IMR-90 (cell line): ENCODE measurements at regions not wholly inside any gene's neighbourhood (a gene's known extent, or its start where the extent isn't known, plus 50 kb on each side); places are given as distances from the start of the nearest gene placed in this dataset.

Experiments used
- ATAC-seq: fragments of 200-7000 bp; cut with Tn5 transposase; 2 replicates; pipeline ENCODE4 v1.9.1; 2020; ENCODE audit warnings: low read depth, mild to moderate bottlenecking, moderate library complexity
- BruUV-seq: library from RNA; stranded (reverse); fragments of 400-500 nt; replicated peaks from 2 replicates; lab custom pipeline; 2021; lab: Mats Ljungman, UMichigan
- CTCF ChIA-PET: fragments of 300-600 bp; formaldehyde crosslinking; extraction: SDS; loops from one replicate; lab custom pipeline; 2021; ENCODE audit warnings: antibody characterized with exemption; lab: Yijun Ruan, JAX
- POLR2A ChIA-PET: fragments of 300-600 bp; sonication (Branson Sonifier 250); formaldehyde crosslinking; loops from one replicate; lab custom pipeline; 2022; ENCODE audit warnings: antibody characterized with exemption; ENCODE audit not compliant: unreplicated experiment; lab: Charles Lee
- DNase-seq: peaks from one replicate; pipeline ENCODE4 v3.0.0; 2013
- H2AFZ ChIP-seq: replicated peaks from 2 replicates; pipeline ENCODE3; 2013; ENCODE audit warnings: low read length, mild to moderate bottlenecking; ENCODE audit not compliant: poor library complexity
- H2AK5ac ChIP-seq: 2 replicates; pipeline ENCODE4 v1.6.1; 2013; ENCODE audit warnings: low read depth, low read length, inconsistent platforms
- H2AK9ac ChIP-seq: replicated peaks from 2 replicates; pipeline ENCODE3; 2013; ENCODE audit warnings: mild to moderate bottlenecking, low read depth, low read length, moderate library complexity; ENCODE audit not compliant: poor library complexity
- H2BK120ac ChIP-seq: 2 replicates; pipeline ENCODE4 v1.6.1; 2013; ENCODE audit warnings: low read depth, low read length, inconsistent platforms
- H2BK15ac ChIP-seq: 3 replicates; pipeline ENCODE4 v1.6.1; 2013; ENCODE audit warnings: low read depth, low read length, inconsistent platforms
- H2BK20ac ChIP-seq: 2 replicates; pipeline ENCODE4 v1.6.1; 2013; ENCODE audit warnings: low read depth, mild to moderate bottlenecking, inconsistent platforms, low read length, moderate library complexity
- H2BK5ac ChIP-seq: 2 replicates; pipeline ENCODE4 v1.6.1; 2013; ENCODE audit warnings: mild to moderate bottlenecking, low read depth, low read length, inconsistent platforms; ENCODE audit not compliant: poor library complexity, severe bottlenecking
- H3K14ac ChIP-seq: replicated peaks from 2 replicates; pipeline ENCODE4 v1.6.1; 2013; ENCODE audit warnings: low read depth, low read length, inconsistent platforms
- H3K18ac ChIP-seq: 2 replicates; pipeline ENCODE4 v1.6.1; 2013; ENCODE audit warnings: low read depth, low read length, control low read depth
- H3K23ac ChIP-seq: 2 replicates; pipeline ENCODE4 v1.6.1; 2013; ENCODE audit warnings: low read depth, low read length, inconsistent platforms
- H3K27ac ChIP-seq: 2 replicates; pipeline ENCODE4 v1.5.1; 2013; ENCODE audit warnings: mild to moderate bottlenecking, control low read depth, low read length; ENCODE audit not compliant: insufficient read depth
- H3K27me3 ChIP-seq: 2 replicates; pipeline ENCODE4 v1.6.1; 2013; ENCODE audit warnings: low read length; ENCODE audit not compliant: control insufficient read depth, insufficient read depth
- H3K36me3 ChIP-seq: 2 replicates; pipeline ENCODE4 v1.6.1; 2013; ENCODE audit warnings: low read length, mixed read lengths; ENCODE audit not compliant: control insufficient read depth, insufficient read depth
- H3K4ac ChIP-seq: 2 replicates; pipeline ENCODE4 v1.6.1; 2013; ENCODE audit warnings: low read depth, low read length, inconsistent platforms
- H3K4me1 ChIP-seq: 2 replicates; pipeline ENCODE4 v1.6.1; 2013; ENCODE audit warnings: low read length, mixed read lengths; ENCODE audit not compliant: control insufficient read depth, insufficient read depth
- H3K4me2 ChIP-seq: 2 replicates; pipeline ENCODE4 v1.6.1; 2013; ENCODE audit warnings: low read depth, mild to moderate bottlenecking, control low read depth, low read length, moderate library complexity
- H3K4me3 ChIP-seq: 2 replicates; pipeline ENCODE4 v1.5.1; 2013; ENCODE audit warnings: low read depth, mild to moderate bottlenecking, control low read depth, low read length, moderate library complexity; ENCODE audit not compliant: insufficient read depth
- H3K56ac ChIP-seq: 2 replicates; pipeline ENCODE4 v1.6.1; 2013; ENCODE audit warnings: low read length, inconsistent platforms; ENCODE audit not compliant: insufficient read depth; ENCODE audit errors: extremely low read depth
- H3K79me1 ChIP-seq, 2 experiments: 2 replicates each; pipeline ENCODE4 v1.6.1; 2013; ENCODE audit warnings: low read length in 2 of 2, inconsistent platforms in 1 of 2, low read depth in 1 of 2
- H3K9ac ChIP-seq: 2 replicates; pipeline ENCODE4 v1.6.1; 2013; ENCODE audit warnings: low read depth, low read length, control low read depth
- H3K9me1 ChIP-seq: 2 replicates; pipeline ENCODE4 v1.6.1; 2013; ENCODE audit warnings: low read length, inconsistent platforms; ENCODE audit not compliant: insufficient read depth
- H3K9me3 ChIP-seq: 2 replicates; pipeline ENCODE4 v1.6.1; 2013; ENCODE audit warnings: low read length; ENCODE audit not compliant: control insufficient read depth, insufficient read depth
- H4K20me1 ChIP-seq: 2 replicates; pipeline ENCODE4 v1.6.1; 2013; ENCODE audit warnings: low read length, inconsistent platforms; ENCODE audit not compliant: insufficient read depth
- H4K5ac ChIP-seq: 2 replicates; pipeline ENCODE4 v1.6.1; 2013; ENCODE audit warnings: mild to moderate bottlenecking, low read depth, low read length, control low read depth
- H4K8ac ChIP-seq, 2 experiments: 2 replicates each; pipeline ENCODE4 v1.6.1; 2013; ENCODE audit warnings: low read depth in 2 of 2, low read length in 2 of 2, control low read depth in 1 of 2, inconsistent platforms in 1 of 2
- H4K91ac ChIP-seq: 2 replicates; pipeline ENCODE4 v1.6.1; 2013; ENCODE audit warnings: low read depth, low read length, inconsistent platforms; ENCODE audit not compliant: insufficient read depth
- BHLHE40 ChIP-seq: fragments of 150-350 bp; IDR thresholded peaks from 2 replicates; pipeline ENCODE4 v1.6.1; 2016; ENCODE audit warnings: mild to moderate bottlenecking, low read depth, low read length
- CHD1 ChIP-seq: IDR thresholded peaks from 2 replicates; pipeline ENCODE4 v1.6.1; 2012; ENCODE audit warnings: low read depth, low read length, improper control_type of control experiment
- CTCF ChIP-seq: conservative IDR thresholded peaks from 2 replicates; pipeline ENCODE4 v1.5.1; 2012; ENCODE audit warnings: mild to moderate bottlenecking, low read depth, low read length, improper control_type of control experiment
- FOS ChIP-seq: fragments of 150-350 bp; IDR thresholded peaks from 2 replicates; pipeline ENCODE4 v1.6.1; 2016; ENCODE audit warnings: low read depth, low read length
- MAFK ChIP-seq: IDR thresholded peaks from 2 replicates; pipeline ENCODE4 v1.6.1; 2012; ENCODE audit warnings: low read depth, low read length, improper control_type of control experiment
- MAZ ChIP-seq: IDR thresholded peaks from 2 replicates; pipeline ENCODE4 v1.6.1; 2012; ENCODE audit warnings: low read depth, mild to moderate bottlenecking, low read length, improper control_type of control experiment, moderate library complexity, borderline replicate concordance
- NFE2L2 ChIP-seq: fragments of 150-350 bp; IDR thresholded peaks from 2 replicates; pipeline ENCODE4 v1.6.1; 2016; ENCODE audit warnings: low read depth, mild to moderate bottlenecking, low read length
- POLR2A ChIP-seq: IDR thresholded peaks from 2 replicates; pipeline ENCODE4 v1.6.1; 2012; ENCODE audit warnings: mild to moderate bottlenecking, low read depth, low read length
- RAD21 ChIP-seq: IDR thresholded peaks from 2 replicates; pipeline ENCODE4 v1.6.1; 2012; ENCODE audit warnings: low read length, improper control_type of control experiment
- RCOR1 ChIP-seq: IDR thresholded peaks from 2 replicates; pipeline ENCODE4 v1.6.1; 2012; ENCODE audit warnings: mild to moderate bottlenecking, low read length, improper control_type of control experiment; ENCODE audit not compliant: insufficient replicate concordance
- RFX5 ChIP-seq: IDR thresholded peaks from 2 replicates; pipeline ENCODE4 v1.8.0; 2012; ENCODE audit warnings: low read depth, mild to moderate bottlenecking, low read length, moderate library complexity
- SMC3 ChIP-seq: fragments of 150-350 bp; IDR thresholded peaks from 2 replicates; pipeline ENCODE4 v1.6.1; 2016; ENCODE audit warnings: low read depth, mild to moderate bottlenecking, antibody characterized with exemption, low read length, moderate library complexity
- USF2 ChIP-seq: fragments of 150-350 bp; IDR thresholded peaks from 2 replicates; pipeline ENCODE4 v1.6.1; 2017; ENCODE audit warnings: mild to moderate bottlenecking, antibody characterized with exemption, low read length, low read depth
- WGBS, 2 experiments: methylation state at CpG; one replicate each; pipeline versions ENCODE4 v1.1.5 to v1.1.7; 2013; ENCODE audit warnings: missing lambda C conversion rate in 2 of 2; ENCODE audit not compliant: insufficient read length in 1 of 2; ENCODE audit errors: extremely low coverage in 2 of 2; 5-methylcytosine and 5-hydroxymethylcytosine counted together
- dilution Hi-C: fragments of 300-500 bp; cut with HindIII; formaldehyde crosslinking; loops from one replicate; pipeline ENCODE4 v1.14.3; 2018; ENCODE audit warnings: low sequenced_read_pairs; ENCODE audit not compliant: unreplicated experiment
- in situ Hi-C: fragments of 300-500 bp; cut with MboI; formaldehyde crosslinking; loops from 3 replicates; pipeline ENCODE4 v1.14.3; 2019; ENCODE audit warnings: low sequenced_read_pairs, inconsistent platforms, mixed read lengths
- intact Hi-C: fragments of 100-400 bp; cut with micrococcal nuclease; formaldehyde crosslinking; loops from 2 replicates; pipeline ENCODE4 v1.10.0; 2022

- Histone ChIP-seq H2AK5ac (no peak overlapping the region), H3K4me3 (no peak overlapping the region), H3K9me1 (no peaks in the 10 kb centered on the region), H4K5ac (no peak overlapping the region), H3K9me3 (no peaks in the 10 kb centered on the region), H3K36me3 (no peaks in the 10 kb centered on the region), H2BK5ac (no peak overlapping the region), H3K4ac (no peak overlapping the region), H3K27ac (no peak overlapping the region), H2BK20ac (no peak overlapping the region), H3K14ac (no peak overlapping the region), H3K23ac (no peak overlapping the region), H2AFZ (no peak overlapping the region), H4K20me1 (no peaks in the 10 kb centered on the region; the same call in 1 of the 2 replicates), H2BK120ac (no peak overlapping the region), H3K79me1 (no peaks in the 10 kb centered on the region), H4K91ac (no peak overlapping the region), H3K4me2 (no peak overlapping the region), H2BK15ac (no peak overlapping the region), H3K9ac (no peak overlapping the region), H3K18ac (no peak overlapping the region), H4K8ac (no peak overlapping the region), H3K27me3 (peaks cover 5% of the 10 kb centered on the region), H3K4me1 (no peaks in the 10 kb centered on the region), H2AK9ac (no peak overlapping the region), H3K56ac (no peak overlapping the region)
- DNase-seq, result no peak
- ChIA-PET POLR2A (interaction anchor here (0.6 kb wide), 1 partner anchor 10 kb away, joined by 4 read pairs; no protein-coding TSS in a partner anchor), CTCF (no interaction called here)
- in situ Hi-C loops, result no loop called here
- ATAC-seq, result no peak
- WGBS, 2 experiments, result 31% methylated on average over 4 of the region's 4 CpGs; no CpG with 5 or more reads in 1 of the 2 experiments
- no TSS peak for BruUV-seq
- intact Hi-C loops, result no loop called here
- TF ChIP-seq BHLHE40 (no peak), USF2 (no peak), SMC3 (no peak), MAFK (no peak), CHD1 (no peak), RFX5 (no peak), RAD21 (no peak), MAZ (no peak), CTCF (no peak), FOS (no peak), NFE2L2 (no peak), POLR2A (no peak), RCOR1 (no peak)
- dilution Hi-C loops, result no loop called here
Measured at GRCh38 chr11:116539211-116539610, 233.6 kb downstream of the BUD13 start.
